ENCODE measurements at regions not wholly inside any gene's neighbourhood (a gene's known extent, or its start where the extent isn't known, plus 50 kb on each side); places are given as distances from the start of the nearest gene placed in this dataset.
"Not testable (repeated sequence)": the region's sequence is repeated elsewhere in the genome, so short reads cannot be mapped to it uniquely, and the experiment has no call there.

DNA sequence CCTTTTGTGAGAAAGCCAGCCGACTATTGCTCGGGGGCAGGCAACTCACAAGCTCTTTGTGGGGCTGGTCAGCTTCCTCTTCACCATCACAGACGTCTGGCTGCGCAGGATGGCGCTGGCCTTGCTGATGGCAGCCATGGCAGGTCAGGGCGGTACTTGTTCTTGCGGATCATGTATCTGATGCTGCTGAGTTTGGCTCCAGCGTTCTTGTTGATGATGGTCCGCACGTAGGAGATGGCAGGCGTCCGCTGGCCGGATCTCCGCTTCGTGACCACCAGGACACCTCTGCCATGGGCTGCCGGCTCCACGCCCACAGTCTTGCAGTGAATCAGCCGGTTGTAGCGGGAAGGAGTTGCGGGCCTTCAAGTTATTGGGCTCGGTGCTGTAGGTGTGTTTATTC is 67.9 kb upstream of the SLC7A14 start:
- Histone ChIP-seq H3K4me3 (ENCODE audit: low read length) (no peak overlapping the region), H3K27me3 (ENCODE audit: control insufficient read depth, insufficient read depth, low read length) (no peaks in the 10 kb centered on the region), H3K27ac (ENCODE audit: low read length) (no peak overlapping the region), H3K4me1 (ENCODE audit: control insufficient read depth, insufficient read depth, low read length) (no peaks in the 10 kb centered on the region), H3K9me3 (ENCODE audit: control insufficient read depth, low read depth, low read length) (no peaks in the 10 kb centered on the region), H3K36me3 (ENCODE audit: control insufficient read depth, insufficient read depth, low read length) (no peaks in the 10 kb centered on the region)
- no CpG with 5 or more reads among the region's 21 CpGs for WGBS (ENCODE audit: insufficient coverage, low lambda C conversion rate)
- DNase-seq = no peak

DNA sequence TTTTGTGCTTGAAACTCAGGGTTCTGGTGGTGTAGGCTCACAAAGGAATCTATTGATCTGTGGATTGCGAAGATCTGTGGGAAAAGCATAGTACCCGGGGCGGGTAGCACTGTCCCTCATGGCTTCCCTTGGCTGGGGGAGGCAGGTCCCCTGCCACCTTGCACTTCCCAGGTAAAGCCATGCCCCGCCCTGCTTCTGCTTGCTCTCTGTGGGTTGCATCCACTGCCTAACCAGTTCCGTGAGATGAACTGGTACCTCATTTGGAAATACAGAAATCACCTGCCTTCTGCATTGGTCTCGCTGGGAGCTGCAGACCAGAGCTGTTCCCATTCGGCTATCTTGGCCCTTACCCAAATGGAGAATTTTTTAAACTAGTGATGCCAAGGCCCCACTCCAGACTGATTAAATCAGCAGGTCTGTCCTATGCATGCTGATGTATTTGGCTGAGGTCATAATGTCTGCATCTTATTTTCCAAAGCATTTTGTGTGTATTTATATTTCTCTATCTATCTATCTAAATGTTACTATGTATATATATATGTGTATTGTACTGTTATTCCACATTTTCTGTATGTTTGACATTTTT is 65.5 kb upstream of the SLC7A14 start:
- no peak overlapping the region for H3K27ac ChIP-seq (ENCODE audit: low read length)
- no peaks in the 10 kb centered on the region for H3K4me1 ChIP-seq (ENCODE audit: control insufficient read depth, insufficient read depth, low read length)
- H3K27me3 ChIP-seq (ENCODE audit: control insufficient read depth, insufficient read depth, low read length) = no peaks in the 10 kb centered on the region
- no CpG with 5 or more reads among the region's 7 CpGs for whole genome bisulfite sequencing (ENCODE audit: insufficient coverage, low lambda C conversion rate)
- no peak for DNase-seq
- H3K36me3 ChIP-seq (ENCODE audit: control insufficient read depth, insufficient read depth, low read length) = no peaks in the 10 kb centered on the region
- no peak overlapping the region for H3K4me3 ChIP-seq (ENCODE audit: low read length)
- H3K9me3 ChIP-seq (ENCODE audit: control insufficient read depth, low read depth, low read length) = no peaks in the 10 kb centered on the region

DNA sequence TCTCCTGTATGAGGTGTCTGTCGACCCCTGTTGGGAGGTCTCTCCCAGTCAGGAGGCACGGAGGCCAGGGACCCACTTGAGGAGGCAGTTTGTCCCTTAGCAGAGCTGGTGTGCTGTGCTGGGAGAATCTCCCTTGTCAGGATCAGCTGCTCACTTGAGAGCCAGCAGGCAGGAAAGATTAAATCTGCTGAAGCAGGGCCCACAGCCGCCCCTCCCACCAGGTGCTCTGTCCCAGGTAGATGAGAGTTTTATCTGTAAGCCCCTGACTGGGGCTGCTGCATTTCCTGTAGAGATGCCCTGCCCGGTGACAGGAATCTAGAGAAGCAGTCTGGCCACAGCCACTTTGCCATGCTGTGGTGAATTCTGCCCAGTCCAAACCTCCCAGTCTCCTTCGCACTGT is 64.7 kb upstream of the SLC7A14 start:
- WGBS (ENCODE audit: insufficient coverage, low lambda C conversion rate) = no CpG with 5 or more reads among the region's 5 CpGs
- not testable (repeated sequence) for H3K4me3 ChIP-seq (ENCODE audit: low read length); DNase-seq; H3K4me1 ChIP-seq (ENCODE audit: control insufficient read depth, insufficient read depth, low read length); H3K36me3 ChIP-seq (ENCODE audit: control insufficient read depth, insufficient read depth, low read length); H3K27me3 ChIP-seq (ENCODE audit: control insufficient read depth, insufficient read depth, low read length); H3K27ac ChIP-seq (ENCODE audit: low read length); H3K9me3 ChIP-seq (ENCODE audit: control insufficient read depth, low read depth, low read length)

DNA sequence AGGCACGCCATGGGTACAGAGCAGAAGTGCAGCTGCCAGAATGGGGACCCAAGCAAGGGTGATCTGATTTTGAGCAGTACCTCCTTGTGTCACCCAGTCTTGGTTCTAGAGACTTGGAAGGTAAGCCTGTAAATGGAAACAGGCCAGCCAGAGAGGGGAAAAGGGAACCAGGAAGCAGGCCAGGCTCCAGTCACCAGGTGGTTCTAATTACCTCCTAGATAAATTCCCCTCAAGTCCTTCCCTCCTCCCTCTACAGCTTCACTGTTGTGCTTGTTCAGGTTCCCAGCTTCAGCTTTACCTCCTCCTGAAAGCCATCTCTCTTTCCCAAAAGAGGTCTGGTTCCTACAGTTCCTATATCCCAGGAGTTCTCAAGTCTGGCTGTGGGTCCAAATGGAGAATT is 58.8 kb upstream of the SLC7A14 start:
- DNase-seq = no peak
- H3K4me1 ChIP-seq (ENCODE audit: control insufficient read depth, insufficient read depth, low read length) = no peaks in the 10 kb centered on the region
- H3K27me3 ChIP-seq (ENCODE audit: control insufficient read depth, insufficient read depth, low read length) = no peaks in the 10 kb centered on the region
- no peak overlapping the region for H3K27ac ChIP-seq (ENCODE audit: low read length)
- H3K4me3 ChIP-seq (ENCODE audit: low read length) = no peak overlapping the region
- no peaks in the 10 kb centered on the region for H3K36me3 ChIP-seq (ENCODE audit: control insufficient read depth, insufficient read depth, low read length)
- no CpG with 5 or more reads among the region's 1 CpG for WGBS (ENCODE audit: insufficient coverage, low lambda C conversion rate)
- no peaks in the 10 kb centered on the region for H3K9me3 ChIP-seq (ENCODE audit: control insufficient read depth, low read depth, low read length)

DNA sequence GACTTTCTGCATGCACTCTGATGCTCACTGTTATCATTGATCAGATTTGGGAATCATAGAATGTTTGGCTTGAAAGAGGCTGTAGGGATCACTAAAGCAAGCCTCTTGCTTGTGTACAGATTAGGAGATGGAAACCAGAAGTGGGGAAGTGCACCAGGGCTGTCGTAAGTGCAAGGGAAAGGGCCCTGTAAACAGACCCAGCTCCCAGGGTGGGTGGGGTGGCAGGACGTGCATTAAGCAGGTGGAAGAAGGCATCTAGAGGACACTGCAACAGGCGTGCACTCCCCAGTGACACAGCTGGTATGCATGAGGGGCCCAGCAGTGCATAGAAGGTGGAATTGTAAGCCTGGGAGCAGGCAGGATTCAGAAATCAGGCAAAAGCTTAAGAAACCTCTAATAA is 58.0 kb upstream of the SLC7A14 start:
- Histone ChIP-seq H3K9me3 (ENCODE audit: control insufficient read depth, low read depth, low read length) (no peaks in the 10 kb centered on the region), H3K27me3 (ENCODE audit: control insufficient read depth, insufficient read depth, low read length) (no peaks in the 10 kb centered on the region), H3K4me1 (ENCODE audit: control insufficient read depth, insufficient read depth, low read length) (no peaks in the 10 kb centered on the region), H3K36me3 (ENCODE audit: control insufficient read depth, insufficient read depth, low read length) (no peaks in the 10 kb centered on the region), H3K27ac (ENCODE audit: low read length) (no peak overlapping the region), H3K4me3 (ENCODE audit: low read length) (no peak overlapping the region)
- DNase-seq = no peak
- no CpG with 5 or more reads among the region's 3 CpGs for WGBS (ENCODE audit: insufficient coverage, low lambda C conversion rate)

DNA sequence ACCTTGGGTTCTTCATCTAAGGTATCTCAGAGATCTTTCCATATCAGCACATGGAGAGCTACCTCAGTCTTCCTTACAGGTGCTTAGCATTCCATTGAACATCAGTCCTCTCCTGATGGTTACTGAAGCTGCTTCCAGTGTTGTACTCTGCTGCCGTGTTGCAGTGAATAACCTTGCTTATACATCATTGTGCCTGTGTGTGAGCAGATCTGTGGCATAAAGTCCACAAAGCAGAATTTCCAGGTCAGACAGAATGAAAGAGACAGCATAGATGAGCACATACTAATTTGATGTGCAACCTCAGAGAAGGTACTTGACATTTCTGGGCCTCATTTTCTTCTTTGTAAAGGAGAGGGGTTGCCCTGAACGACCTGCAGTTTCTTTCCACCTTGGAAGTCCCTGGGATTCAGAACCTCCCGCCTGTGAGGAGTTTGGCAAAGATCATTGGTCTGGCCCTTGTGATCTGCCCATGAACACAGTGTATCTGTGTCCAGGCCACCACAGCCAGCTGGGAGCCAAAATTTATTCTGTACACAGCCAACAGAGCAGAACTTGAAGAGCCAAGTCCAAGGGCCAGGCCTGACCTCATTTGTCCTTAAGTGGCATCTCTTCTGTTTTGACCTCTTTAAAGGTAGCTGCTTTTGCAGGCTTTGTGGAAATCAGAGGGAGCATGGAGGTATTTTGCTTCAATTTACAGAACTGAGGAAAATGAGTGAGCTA is 57.2 kb upstream of the SLC7A14 start:
- WGBS (ENCODE audit: insufficient coverage, low lambda C conversion rate) = no CpG with 5 or more reads among the region's 3 CpGs
- H3K9me3 ChIP-seq (ENCODE audit: control insufficient read depth, low read depth, low read length) = no peaks in the 10 kb centered on the region
- H3K27ac ChIP-seq (ENCODE audit: low read length) = no peak overlapping the region
- H3K27me3 ChIP-seq (ENCODE audit: control insufficient read depth, insufficient read depth, low read length) = no peaks in the 10 kb centered on the region
- no peaks in the 10 kb centered on the region for H3K36me3 ChIP-seq (ENCODE audit: control insufficient read depth, insufficient read depth, low read length)
- H3K4me3 ChIP-seq (ENCODE audit: low read length) = no peak overlapping the region
- no peak for DNase-seq
- H3K4me1 ChIP-seq (ENCODE audit: control insufficient read depth, insufficient read depth, low read length) = no peaks in the 10 kb centered on the region

DNA sequence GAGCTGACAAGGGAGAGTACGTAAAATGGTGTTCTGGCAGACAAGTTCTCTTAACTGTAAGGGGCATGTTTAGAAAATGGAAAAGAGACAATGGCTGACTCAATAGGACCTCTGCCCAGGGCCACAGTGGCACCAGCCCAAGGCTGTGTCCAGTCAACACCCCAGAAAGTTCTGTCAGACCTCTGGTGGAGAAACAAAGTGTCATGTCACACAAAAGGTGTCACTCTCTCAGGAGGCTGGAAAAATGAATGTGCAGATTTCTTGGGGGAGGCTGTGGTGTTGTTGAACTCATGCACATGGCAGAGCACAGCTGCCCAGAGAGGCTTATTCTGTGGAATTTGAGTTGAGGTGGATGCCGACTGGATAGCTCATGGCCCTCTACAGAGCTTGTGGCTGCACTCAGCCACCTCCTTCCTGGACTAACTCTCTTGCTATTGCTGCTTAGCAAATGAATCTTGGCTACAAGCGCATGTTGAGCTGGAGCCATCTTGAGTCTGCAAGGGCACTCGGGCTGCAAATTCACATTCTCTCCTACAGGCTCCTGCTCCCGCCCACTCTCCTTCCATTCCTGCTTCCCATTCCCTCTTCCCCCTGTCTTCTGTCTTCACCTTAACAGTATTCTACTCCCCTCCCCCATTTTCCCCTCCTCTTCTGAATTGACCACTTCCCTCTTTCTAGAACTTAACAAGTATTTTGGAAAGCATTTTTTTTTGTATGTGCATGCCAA is 55.8 kb upstream of the SLC7A14 start:
- Histone ChIP-seq H3K4me1 (ENCODE audit: control insufficient read depth, insufficient read depth, low read length) (no peaks in the 10 kb centered on the region), H3K27me3 (ENCODE audit: control insufficient read depth, insufficient read depth, low read length) (no peaks in the 10 kb centered on the region), H3K4me3 (ENCODE audit: low read length) (no peak overlapping the region), H3K27ac (ENCODE audit: low read length) (no peak overlapping the region), H3K9me3 (ENCODE audit: control insufficient read depth, low read depth, low read length) (no peaks in the 10 kb centered on the region), H3K36me3 (ENCODE audit: control insufficient read depth, insufficient read depth, low read length) (no peaks in the 10 kb centered on the region)
- no peak for DNase-seq
- WGBS (ENCODE audit: insufficient coverage, low lambda C conversion rate) = 93% methylated on average over 2 of the region's 5 CpGs

DNA sequence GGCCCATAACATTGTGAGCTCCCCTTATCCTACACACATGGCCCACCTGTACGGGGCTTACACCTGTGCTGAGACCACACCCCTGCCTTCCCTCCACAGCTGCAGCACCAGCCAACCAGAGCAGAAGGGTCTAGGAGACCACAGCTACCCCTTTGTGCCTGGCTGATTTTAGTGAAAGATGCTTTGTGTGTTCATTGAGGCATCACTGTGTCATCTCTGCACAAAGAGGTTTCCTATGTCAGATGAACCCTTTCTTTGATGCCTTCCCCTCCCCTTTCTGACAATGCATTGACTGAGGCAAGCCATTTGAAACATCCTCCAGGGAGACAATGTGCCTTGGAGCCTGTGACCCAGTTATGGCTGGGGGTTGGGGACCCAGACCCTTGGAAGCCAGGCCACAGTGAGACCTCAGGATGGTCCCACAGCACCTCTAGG is 54.9 kb upstream of the SLC7A14 start:
- H3K4me1 ChIP-seq (ENCODE audit: control insufficient read depth, insufficient read depth, low read length) = no peaks in the 10 kb centered on the region
- no peaks in the 10 kb centered on the region for H3K9me3 ChIP-seq (ENCODE audit: control insufficient read depth, low read depth, low read length)
- no peak for DNase-seq
- no peaks in the 10 kb centered on the region for H3K27me3 ChIP-seq (ENCODE audit: control insufficient read depth, insufficient read depth, low read length)
- H3K27ac ChIP-seq (ENCODE audit: low read length) = no peak overlapping the region
- H3K36me3 ChIP-seq (ENCODE audit: control insufficient read depth, insufficient read depth, low read length) = no peaks in the 10 kb centered on the region
- no CpG with 5 or more reads among the region's 1 CpG for WGBS (ENCODE audit: insufficient coverage, low lambda C conversion rate)
- no peak overlapping the region for H3K4me3 ChIP-seq (ENCODE audit: low read length)

DNA sequence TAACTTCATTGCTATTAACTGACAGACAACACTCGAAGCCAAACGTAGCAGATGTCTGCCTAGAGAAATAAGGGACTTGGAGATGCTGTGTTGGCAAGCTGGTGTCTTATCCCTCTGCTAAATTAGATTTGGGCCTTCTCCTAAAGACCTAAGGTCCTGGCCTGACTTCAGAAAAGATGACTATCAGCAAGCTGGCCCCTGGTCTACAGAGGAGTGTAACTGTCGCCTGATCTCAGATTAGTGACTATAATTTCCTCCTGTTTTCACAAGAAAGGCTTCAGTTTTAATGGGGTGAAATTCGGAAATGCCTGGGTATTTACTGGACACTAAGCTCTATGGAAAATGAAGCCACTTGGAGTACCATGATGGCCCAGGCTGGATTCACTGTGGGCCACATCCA is 53.1 kb upstream of the SLC7A14 start:
- H3K36me3 ChIP-seq (ENCODE audit: control insufficient read depth, insufficient read depth, low read length) = no peaks in the 10 kb centered on the region
- H3K27ac ChIP-seq (ENCODE audit: low read length) = no peak overlapping the region
- no peak for DNase-seq
- H3K27me3 ChIP-seq (ENCODE audit: control insufficient read depth, insufficient read depth, low read length) = no peaks in the 10 kb centered on the region
- WGBS (ENCODE audit: insufficient coverage, low lambda C conversion rate) = no CpG with 5 or more reads among the region's 4 CpGs
- peaks cover 5% of the 10 kb centered on the region for H3K4me1 ChIP-seq (ENCODE audit: control insufficient read depth, insufficient read depth, low read length)
- no peaks in the 10 kb centered on the region for H3K9me3 ChIP-seq (ENCODE audit: control insufficient read depth, low read depth, low read length)
- H3K4me3 ChIP-seq (ENCODE audit: low read length) = no peak overlapping the region

DNA sequence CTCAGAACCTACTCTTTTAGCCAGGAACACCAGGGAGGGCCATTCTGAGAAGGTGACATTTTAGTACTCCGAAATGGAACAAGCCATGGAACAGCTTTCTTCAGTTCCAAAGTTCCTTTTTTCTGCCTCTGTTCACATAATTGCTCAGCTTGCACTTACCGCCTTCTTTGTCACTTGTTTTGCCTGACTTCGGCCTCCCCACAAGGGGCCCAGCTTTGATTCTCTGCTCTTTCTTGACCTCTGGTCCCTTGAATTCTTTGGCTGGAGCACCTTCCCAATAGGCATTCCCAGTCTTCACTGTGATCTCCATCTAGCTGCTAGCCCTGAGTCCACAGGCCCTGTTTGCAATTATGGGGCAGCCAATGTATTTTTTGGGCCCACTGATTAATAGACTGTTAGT is 51.4 kb upstream of the SLC7A14 start:
- DNase-seq = no peak
- WGBS (ENCODE audit: insufficient coverage, low lambda C conversion rate) = 80% methylated on average over 1 of the region's 3 CpGs
- Histone ChIP-seq H3K4me1 (ENCODE audit: control insufficient read depth, insufficient read depth, low read length) (peaks cover 8% of the 10 kb centered on the region), H3K4me3 (ENCODE audit: low read length) (no peak overlapping the region), H3K36me3 (ENCODE audit: control insufficient read depth, insufficient read depth, low read length) (no peaks in the 10 kb centered on the region), H3K27ac (ENCODE audit: low read length) (no peak overlapping the region), H3K9me3 (ENCODE audit: control insufficient read depth, low read depth, low read length) (no peaks in the 10 kb centered on the region), H3K27me3 (ENCODE audit: control insufficient read depth, insufficient read depth, low read length) (no peaks in the 10 kb centered on the region)

Measured in large intestine (tissue), 3 donors.